A172 (cell line): ENCODE measurements at regions not wholly inside any gene's neighbourhood (a gene's known extent, or its start where the extent isn't known, plus 50 kb on each side); places are given as distances from the start of the nearest gene placed in this dataset.

Experiments
- DNase-seq: peaks from one replicate; pipeline ENCODE4 v3.0.0-alpha.2; 2015; ENCODE audit warnings: low spot score

DNA sequence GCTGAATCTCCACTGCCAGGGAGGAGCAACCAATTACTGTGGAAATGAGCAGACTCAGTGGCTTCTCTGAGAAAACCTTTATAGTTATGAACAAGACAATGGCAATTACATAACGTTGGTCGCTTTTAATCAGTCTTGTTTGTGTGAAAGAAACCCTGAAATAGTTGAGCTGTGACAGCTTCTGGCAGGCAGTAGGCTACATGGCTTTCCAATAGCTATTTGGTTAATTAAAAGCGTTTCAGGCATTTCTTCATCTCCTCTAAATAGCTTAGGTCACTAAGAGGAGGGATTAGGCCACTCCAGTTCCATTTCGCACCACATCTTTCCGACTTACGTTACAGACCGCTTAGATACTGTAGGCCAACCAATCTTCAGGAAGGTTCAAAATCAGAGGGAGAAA is 794.4 kb upstream of the ID2 start:
- DNase-seq, result no peak

GRCh38 chr2:7888876-7889275 is 793.0 kb upstream of the ID2 start:
- no peak for DNase-seq

DNA sequence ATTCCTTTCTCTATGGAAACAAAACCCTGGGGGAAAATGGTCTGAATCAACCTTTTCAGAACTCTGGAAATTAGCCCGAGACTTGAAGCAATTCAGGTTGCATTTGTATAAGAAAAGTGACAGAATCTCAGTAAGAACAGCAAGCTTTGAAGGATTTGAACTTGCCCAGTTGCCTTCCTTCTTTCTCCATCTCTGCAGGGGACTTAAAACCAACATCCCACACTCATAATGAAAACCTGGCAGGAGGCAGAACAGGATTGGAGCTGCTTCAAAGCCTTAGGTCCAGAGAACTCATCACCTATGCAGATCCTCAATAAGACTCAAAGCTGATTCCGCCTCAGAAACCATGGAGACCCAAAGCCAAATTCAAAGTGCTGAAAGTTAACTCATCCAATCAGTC is 790.5 kb upstream of the ID2 start:
- DNase-seq, result no peak

DNA sequence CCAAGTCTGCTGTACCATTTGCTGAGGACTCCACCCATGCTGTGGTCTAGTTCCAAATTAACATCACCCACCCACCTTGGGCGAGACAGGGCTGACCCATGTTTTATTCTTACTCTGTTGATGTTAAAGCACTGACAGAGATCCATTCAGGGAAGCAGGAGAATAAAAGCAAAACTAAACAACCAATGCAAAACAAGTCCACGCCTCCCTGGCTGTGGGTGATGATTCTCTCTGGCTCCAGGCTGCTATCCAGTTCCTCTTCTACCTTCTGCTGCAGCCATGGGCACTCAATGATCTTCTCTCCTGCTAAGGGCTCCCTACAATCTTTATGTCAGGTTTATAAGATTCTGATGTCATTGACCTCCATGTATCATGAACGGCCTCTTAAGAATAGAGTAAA is 786.6 kb upstream of the ID2 start:
- DNase-seq, result no peak

DNA sequence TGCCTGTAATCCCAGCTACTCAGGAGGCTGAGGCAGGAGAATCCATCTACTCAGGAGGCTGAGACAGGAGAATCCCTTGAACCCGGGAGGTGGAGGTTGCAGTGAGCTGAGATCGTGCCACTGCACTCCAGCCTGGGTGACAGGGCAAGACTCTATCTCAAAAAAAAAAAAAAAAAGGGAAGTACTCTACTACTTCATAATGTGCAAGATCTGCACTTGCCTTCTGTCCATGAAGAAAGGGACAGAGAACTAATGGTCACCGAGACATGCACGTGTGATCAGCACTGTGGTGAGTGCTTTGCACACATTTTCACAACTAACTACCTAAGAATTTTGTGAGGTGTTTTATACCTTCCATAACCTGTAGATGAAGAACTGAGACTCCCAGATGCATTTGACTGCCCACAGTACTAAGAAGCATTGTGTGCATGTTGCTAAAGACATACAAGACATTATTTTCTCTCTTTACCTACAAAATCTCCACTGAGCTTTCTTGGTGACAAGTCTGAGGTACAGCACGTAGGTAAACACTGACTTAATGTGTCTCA is 784.8 kb upstream of the ID2 start:
- no peak for DNase-seq

DNA sequence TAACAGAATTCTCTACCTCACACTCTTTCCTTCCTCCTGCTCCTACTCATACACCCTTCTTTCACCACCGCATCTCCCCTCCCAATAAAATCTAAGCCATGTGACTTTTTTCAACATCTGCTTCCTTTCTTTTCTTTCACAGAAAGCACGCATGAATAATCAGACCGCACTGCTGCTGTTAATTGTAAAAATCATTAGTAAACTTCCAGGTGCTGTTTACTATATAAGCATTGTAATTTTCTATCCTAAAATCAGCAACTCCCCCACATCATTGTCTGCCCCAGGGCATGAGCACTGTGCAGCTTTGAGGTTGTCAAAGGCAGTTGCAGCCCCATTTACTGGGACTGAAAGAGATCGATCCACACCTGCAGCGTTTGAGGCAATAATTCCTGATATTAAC is 782.6 kb upstream of the ID2 start:
- DNase-seq, result no peak

GRCh38 chr2:7899923-7900322 is 781.9 kb upstream of the ID2 start:
- DNase-seq, result no peak

DNA sequence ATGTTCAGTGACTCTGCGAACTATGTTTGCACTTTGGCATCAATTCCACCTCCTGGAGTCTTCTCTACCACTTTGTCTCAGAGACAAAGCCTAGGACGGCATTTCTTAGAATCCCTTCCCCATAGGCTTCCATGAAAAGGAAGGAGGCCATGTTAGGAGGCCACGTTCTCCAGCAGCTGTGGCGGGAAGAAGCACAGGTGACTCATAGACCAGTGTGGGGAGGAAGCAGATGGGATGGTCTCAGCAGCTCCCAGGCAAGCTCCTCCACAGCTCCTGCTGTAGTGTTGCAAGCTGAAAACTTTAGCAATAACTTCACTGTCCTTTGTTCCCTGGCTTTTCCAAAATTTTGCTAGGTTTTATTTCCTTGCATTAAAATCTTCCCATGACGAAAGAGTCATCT is 781.3 kb upstream of the ID2 start:
- no peak for DNase-seq

DNA sequence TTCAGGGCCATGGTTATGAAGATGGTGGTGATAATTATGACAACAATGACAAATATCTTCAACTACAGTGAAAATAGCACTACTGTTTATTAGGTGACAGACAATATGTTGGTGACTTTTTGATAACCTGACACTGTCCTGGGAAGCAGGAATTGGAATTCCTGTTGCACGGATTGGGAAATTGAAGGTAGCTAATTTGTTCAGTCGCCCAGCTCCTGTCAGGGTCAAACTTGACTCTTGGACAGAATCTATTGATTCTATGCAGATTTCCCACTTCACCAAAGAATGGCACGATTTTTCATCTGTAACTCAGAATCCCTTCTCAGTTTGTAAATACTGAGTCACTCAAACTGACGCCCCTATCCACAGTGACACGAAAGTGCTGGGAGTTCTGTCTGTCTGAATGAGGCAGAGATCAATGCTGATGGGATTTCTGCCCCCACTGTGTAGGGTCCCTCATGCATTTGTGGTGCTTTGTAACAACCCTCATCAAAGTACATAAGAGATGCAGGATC is 779.5 kb upstream of the ID2 start:
- no peak for DNase-seq

- no peak for DNase-seq
Observed at GRCh38 chr2:7904319-7904718, 777.5 kb upstream of the ID2 start.

GRCh38 chr2:7905756-7906155 is 776.1 kb upstream of the ID2 start:
- no peak for DNase-seq

GRCh38 chr2:7906431-7906830 is 775.4 kb upstream of the ID2 start:
- no peak for DNase-seq

- no peak for DNase-seq
Observed at GRCh38 chr2:7907041-7907440, 774.8 kb upstream of the ID2 start.

DNA sequence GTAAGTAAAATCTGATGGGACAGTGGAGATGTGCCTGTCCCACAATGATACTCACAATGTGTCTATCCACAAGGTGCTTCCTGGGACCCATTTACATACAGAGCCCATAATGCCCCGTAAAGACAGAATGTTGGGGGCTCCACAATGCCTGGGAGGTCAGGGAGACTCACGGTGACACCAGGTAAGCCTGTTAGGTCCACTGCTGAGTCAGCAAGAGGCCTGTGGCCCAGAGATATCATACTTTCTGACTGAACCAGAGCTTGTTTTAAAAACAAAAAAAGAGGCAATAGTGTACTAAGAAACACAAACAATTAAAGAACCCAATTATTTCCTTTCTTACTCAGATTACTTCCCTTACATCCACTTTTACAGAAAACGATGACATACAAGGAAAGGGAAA is 771.1 kb upstream of the ID2 start:
- no peak for DNase-seq

DNA sequence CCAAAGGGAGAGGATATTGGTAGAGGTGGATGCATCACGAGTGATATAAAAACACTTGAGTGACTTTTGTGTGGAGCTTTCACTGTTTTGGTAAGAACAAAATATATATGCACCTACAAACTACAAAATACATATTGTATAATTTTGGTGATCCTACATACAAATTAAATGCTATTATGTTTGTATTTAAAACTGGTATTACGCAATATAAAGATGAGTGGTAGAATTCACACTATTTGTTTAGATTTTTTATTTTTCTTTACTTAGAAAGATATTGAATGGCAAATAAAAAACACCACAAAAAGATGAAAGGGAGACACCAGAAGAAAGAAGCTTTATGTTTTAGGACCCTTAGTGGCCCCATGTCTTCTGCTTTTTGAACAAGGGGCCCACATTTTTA is 770.7 kb upstream of the ID2 start:
- no peak for DNase-seq

GRCh38 chr2:7913974-7914373 is 767.9 kb upstream of the ID2 start:
- DNase-seq, result no peak

GRCh38 chr2:7915302-7916091 is 766.4 kb upstream of the ID2 start:
- DNase-seq, result peak; percentile 33

GRCh38 chr2:7916670-7917069 is 765.2 kb upstream of the ID2 start:
- DNase-seq, result no peak

- no peak for DNase-seq
Observed at GRCh38 chr2:7919510-7919909, 762.3 kb upstream of the ID2 start.

- DNase-seq, result no peak
Observed at GRCh38 chr2:7924023-7924762, 757.7 kb upstream of the ID2 start.

DNA sequence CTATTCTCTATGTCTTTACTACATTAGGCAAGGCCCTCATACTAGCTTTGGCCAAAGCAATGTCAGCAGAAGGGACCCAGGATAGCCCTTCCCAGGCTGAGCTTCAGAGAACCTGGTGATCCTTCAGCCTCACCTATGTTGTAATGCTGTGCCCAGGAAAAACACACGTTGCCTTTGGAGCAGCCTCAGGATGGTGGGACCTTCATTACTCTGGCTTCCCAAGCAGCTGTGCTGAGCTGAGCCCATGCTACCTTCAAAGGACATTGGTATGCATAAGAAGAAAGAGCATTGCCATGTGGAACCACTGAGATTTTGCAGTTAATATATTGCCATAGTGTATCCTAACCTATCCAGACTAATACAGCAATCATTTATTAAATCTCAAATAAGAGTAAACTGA is 756.4 kb upstream of the ID2 start:
- no peak for DNase-seq

DNA sequence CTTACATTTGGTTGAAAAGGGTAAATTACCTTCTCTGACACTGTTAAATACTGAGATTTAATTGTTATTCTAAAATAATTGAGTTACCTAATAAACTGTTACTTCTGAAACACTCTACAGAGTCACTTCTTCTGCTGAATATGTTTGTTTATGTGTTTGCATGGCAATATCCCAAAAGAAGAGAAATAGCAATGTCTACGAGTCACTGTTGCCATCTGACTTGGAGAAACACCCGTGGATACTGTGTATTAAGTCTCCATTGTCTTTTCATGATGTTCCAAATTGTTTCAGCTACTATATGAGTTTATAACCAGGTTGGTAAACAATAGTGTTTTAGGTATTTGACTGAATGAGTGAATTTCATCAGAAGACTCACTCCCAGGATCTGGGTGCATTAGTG is 754.2 kb upstream of the ID2 start:
- no peak for DNase-seq

GRCh38 chr2:7929281-7929680 is 752.6 kb upstream of the ID2 start:
- DNase-seq, result no peak
